GM21515 (cell line): ENCODE measurements at regions not wholly inside any gene's neighbourhood (a gene's known extent, or its start where the extent isn't known, plus 50 kb on each side); places are given as distances from the start of the nearest gene placed in this dataset.

Source experiments
- ATAC-seq: cut with Tn5 transposase; IDR thresholded peaks from one replicate; pipeline ENCODE4 v1.9.1; 2021; ENCODE audit not compliant: unreplicated experiment

GRCh38 chr18:70489986-70490933, 201.4 kb downstream of the SOCS6 start:
- peak; percentile 48 for ATAC-seq

GRCh38 chr18:70489571-70489970, 200.7 kb downstream of the SOCS6 start:
- ATAC-seq: no peak

DNA sequence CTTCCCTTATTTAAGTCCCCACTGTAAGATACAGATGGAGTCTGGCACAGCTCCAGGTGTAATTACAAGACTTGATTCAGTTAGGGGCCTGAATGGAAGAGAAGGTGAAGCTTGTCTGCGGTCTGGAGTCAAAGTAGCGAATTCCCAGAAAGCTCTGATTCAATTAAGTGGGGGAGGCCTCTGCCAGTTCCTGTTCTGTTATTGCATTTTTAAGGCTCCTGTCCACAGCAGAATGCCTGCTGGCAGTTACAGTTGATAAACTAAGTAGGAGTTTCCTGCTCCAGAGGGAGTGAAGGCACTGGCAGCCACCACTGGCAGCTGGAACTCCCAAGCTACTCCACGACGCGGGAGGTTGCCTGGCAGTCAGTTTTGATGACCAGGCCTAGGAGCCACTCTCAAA, 181.1 kb downstream of the SOCS6 start:
- no peak for ATAC-seq

GRCh38 chr18:70468861-70469547, 180.2 kb downstream of the SOCS6 start:
- ATAC-seq: no peak

- no peak for ATAC-seq
Observed at GRCh38 chr18:70464343-70465114, 175.7 kb downstream of the SOCS6 start.

DNA sequence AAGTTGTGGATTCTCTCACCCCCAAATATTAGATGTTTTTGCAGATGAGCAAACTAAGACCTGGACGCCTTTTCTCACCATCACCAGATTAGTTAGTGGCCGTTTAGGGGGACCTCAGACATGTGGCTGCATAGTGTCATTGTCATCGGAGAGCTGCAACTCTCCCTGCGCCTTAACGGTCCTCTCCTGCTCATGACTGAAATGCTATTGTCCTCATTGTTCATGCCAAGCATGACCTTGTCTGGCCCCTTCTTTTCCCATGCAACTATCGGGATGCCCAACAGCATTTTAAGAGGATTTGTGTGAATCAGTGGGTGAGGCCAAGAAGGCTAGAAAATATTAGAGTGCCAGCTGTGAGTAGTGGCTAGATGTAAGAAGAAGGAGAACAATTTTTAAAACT, 174.2 kb downstream of the SOCS6 start:
- ATAC-seq: no peak

GRCh38 chr18:70462078-70462439, 173.2 kb downstream of the SOCS6 start:
- no peak for ATAC-seq

DNA sequence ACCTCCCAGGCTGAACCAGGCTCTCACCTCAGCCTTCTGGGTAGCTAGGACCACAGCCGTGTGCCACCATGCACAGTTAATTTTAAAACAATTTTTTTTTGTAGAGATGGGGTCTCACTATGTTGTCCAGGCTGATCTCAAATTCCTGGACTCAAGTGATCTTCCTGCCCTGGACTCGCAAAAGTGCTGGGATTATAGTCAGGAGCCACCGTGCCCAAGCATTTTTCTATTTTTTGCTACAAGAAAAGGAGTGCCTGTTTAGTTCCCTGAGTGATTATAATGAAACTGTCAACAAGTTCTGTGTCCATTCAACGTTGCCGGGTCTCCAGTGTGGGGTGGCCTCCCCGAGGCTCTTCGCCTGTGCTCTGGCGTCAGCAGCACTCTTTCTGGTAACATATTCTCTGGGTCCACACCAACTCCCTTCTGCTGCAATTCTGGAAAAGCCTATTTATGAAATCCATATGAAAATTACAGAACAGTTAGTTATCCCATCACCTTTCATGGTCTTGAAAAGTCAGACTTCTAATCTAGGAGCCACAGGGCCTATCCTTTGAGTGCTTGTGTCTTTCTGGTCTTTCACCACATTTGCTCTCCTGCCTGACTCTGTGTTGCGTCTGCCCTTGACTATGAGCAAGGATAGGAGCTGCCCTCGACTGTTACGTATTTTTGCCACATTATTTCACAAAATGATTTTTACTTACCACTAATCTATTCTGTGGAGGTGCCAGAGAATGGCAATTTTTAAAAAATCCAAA, 172.7 kb downstream of the SOCS6 start:
- no peak for ATAC-seq

GRCh38 chr18:70459731-70460130, 170.9 kb downstream of the SOCS6 start:
- no peak for ATAC-seq

GRCh38 chr18:70459251-70459650, 170.4 kb downstream of the SOCS6 start:
- no peak for ATAC-seq

DNA sequence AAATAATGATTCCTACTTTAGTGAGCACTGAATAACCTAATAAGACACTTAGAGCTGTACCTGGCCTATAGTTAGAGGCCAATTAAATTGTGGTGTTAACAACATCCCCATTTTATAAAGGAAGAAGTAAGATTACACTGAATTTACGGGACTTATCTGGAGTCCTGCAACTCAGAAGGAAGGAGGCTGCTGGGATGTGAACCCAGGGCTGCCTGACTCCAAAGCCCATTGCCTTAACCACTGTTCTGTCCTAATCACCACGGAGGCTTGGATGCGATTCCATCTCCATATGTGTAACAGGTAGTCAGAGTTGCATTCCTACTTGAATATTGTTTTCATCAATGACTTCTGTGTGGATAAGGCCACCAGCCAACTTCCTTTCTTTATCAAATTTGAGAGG, 168.9 kb downstream of the SOCS6 start:
- ATAC-seq: no peak

GRCh38 chr18:70457223-70457622, 168.4 kb downstream of the SOCS6 start:
- ATAC-seq: no peak

DNA sequence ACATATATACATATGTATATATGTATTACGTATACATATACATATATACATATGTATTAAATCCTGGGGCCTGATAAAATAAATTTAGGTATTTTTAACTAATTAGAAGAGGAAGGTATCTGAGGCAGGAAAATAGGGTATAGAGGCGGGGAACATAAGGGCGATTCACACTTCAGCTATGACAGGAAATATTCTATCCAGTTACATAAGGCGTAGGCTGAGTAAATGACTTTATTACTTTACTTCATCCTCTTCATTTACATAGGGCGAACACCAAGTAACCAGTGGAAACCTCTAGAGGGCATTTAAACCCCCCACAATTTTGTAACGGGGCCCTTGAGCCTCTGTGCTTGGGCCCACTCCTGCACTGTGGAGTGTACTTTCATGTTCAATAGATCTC, 167.5 kb downstream of the SOCS6 start:
- no peak for ATAC-seq

- ATAC-seq: no peak
Observed at GRCh38 chr18:70455731-70456130, 166.9 kb downstream of the SOCS6 start.

- peak; percentile 87 for ATAC-seq
Observed at GRCh38 chr18:70454704-70455322, 166.0 kb downstream of the SOCS6 start.

- ATAC-seq: no peak
Observed at GRCh38 chr18:70453058-70453775, 164.4 kb downstream of the SOCS6 start.

- ATAC-seq: no peak
Observed at GRCh38 chr18:70452501-70452900, 163.7 kb downstream of the SOCS6 start.

GRCh38 chr18:70450426-70451253, 161.8 kb downstream of the SOCS6 start:
- ATAC-seq: no peak

- ATAC-seq: no peak
Observed at GRCh38 chr18:70448588-70448987, 159.7 kb downstream of the SOCS6 start.
